Endothelial cell of umbilical vein (primary cell): ENCODE measurements at regions not wholly inside any gene's neighbourhood (a gene's known extent, or its start where the extent isn't known, plus 50 kb on each side); places are given as distances from the start of the nearest gene placed in this dataset.

Source experiments
- BruUV-seq: library from RNA; stranded (reverse); fragments of 400-500 nt; replicated peaks from 2 replicates; lab custom pipeline; 2021; lab: Mats Ljungman, UMichigan
- CTCF ChIA-PET: fragments of 300-600, 350-600 bp; sonication (Branson Sonifier 250); formaldehyde crosslinking; loops from one replicate; lab custom pipeline; 2021; ENCODE audit warnings: antibody characterized with exemption, inconsistent platforms; lab: Charles Lee
- POLR2A ChIA-PET: fragments of 300-600, 350-600 bp; sonication (Branson Sonifier 250); formaldehyde crosslinking; loops from one replicate; lab custom pipeline; 2021; ENCODE audit warnings: antibody characterized with exemption, inconsistent platforms; lab: Charles Lee
- DNase-seq: peaks from one replicate; pipeline ENCODE4 v3.0.0-alpha.2; 2011; ENCODE audit warnings: low read depth, low spot score
- FAIRE-seq: peaks from 2 replicates; lab custom pipeline; 2011; peaks lifted over from hg19 to GRCh38; lab: Jason Lieb, UNC
- H2AFZ ChIP-seq: 2 replicates; pipeline ENCODE4 v1.6.0; 2012; ENCODE audit warnings: low read depth, low read length, control low read depth, inconsistent platforms
- H3K27ac ChIP-seq: 2 replicates; pipeline ENCODE4 v1.5.1; 2011; ENCODE audit warnings: low read depth, mild to moderate bottlenecking, control low read depth, low read length, moderate library complexity; ENCODE audit not compliant: insufficient read depth
- H3K27me3 ChIP-seq, 2 experiments: 2 replicates each; pipeline versions ENCODE4 v1.6.0 to v1.6.1; 2011; ENCODE audit warnings: low read length in 2 of 2, mixed read lengths in 1 of 2; ENCODE audit not compliant: control insufficient read depth in 2 of 2, insufficient read depth in 2 of 2
- H3K36me3 ChIP-seq, 2 experiments: 2 replicates in 1 of 2; 3 replicates in 1 of 2; pipeline ENCODE4 v1.5.1; 2011; ENCODE audit warnings: low read length in 2 of 2, mild to moderate bottlenecking in 1 of 2, moderate library complexity in 1 of 2; ENCODE audit not compliant: control insufficient read depth in 2 of 2, insufficient read depth in 2 of 2; ENCODE audit errors: extremely low read depth in 1 of 2
- H3K4me1 ChIP-seq: 3 replicates; pipeline ENCODE4 v1.5.1; 2011; ENCODE audit warnings: mild to moderate bottlenecking, low read length; ENCODE audit not compliant: control insufficient read depth, insufficient read depth; ENCODE audit errors: extremely low read depth
- H3K4me2 ChIP-seq: 2 replicates; pipeline ENCODE4 v1.6.1; 2011; ENCODE audit warnings: low read length, control low read depth, mixed read lengths; ENCODE audit not compliant: insufficient read depth
- H3K4me3 ChIP-seq, 3 experiments: fragments of 200-600 bp in 1 of 3; sonication (generic), shearing (Covaris generic) in 1 of 3; replicated peaks in 1 of 3; 2 replicates each; pipeline ENCODE4 v1.5.1; 2011 to 2016; ENCODE audit warnings: control low read depth in 3 of 3, low read length in 3 of 3, mild to moderate bottlenecking in 2 of 3, inconsistent platforms in 1 of 3, low read depth in 1 of 3, moderate library complexity in 1 of 3; ENCODE audit not compliant: insufficient read depth in 1 of 3
- H3K79me2 ChIP-seq: 2 replicates; pipeline ENCODE4 v1.6.0; 2012; ENCODE audit warnings: low read length, inconsistent platforms; ENCODE audit not compliant: control insufficient read depth, insufficient read depth
- H3K9ac ChIP-seq: replicated peaks from 2 replicates; pipeline ENCODE3; 2011; ENCODE audit warnings: low read length, control low read depth; ENCODE audit not compliant: insufficient read depth; ENCODE audit errors: extremely low read depth
- H3K9me1 ChIP-seq: replicated peaks from 3 replicates; pipeline ENCODE4 v1.6.0; 2011; ENCODE audit warnings: mild to moderate bottlenecking, low read length; ENCODE audit not compliant: control insufficient read depth, insufficient read depth; ENCODE audit errors: extremely low read depth
- H3K9me3 ChIP-seq: replicated peaks from 2 replicates; pipeline ENCODE4 v1.5.1; 2012; ENCODE audit warnings: low read length, inconsistent platforms; ENCODE audit not compliant: control insufficient read depth, insufficient read depth
- H4K20me1 ChIP-seq: replicated peaks from 2 replicates; pipeline ENCODE3; 2011; ENCODE audit warnings: mild to moderate bottlenecking, low read length; ENCODE audit not compliant: control insufficient read depth, insufficient read depth; ENCODE audit errors: extremely low read depth
- EZH2 ChIP-seq: IDR thresholded peaks from 2 replicates; pipeline ENCODE4 v1.6.1; 2012; ENCODE audit warnings: borderline replicate concordance, low read depth, mild to moderate bottlenecking, moderate library complexity, low read length, inconsistent platforms; ENCODE audit not compliant: severe bottlenecking
- FOS ChIP-seq: IDR thresholded peaks from 2 replicates; pipeline ENCODE4 v1.6.1; 2011; ENCODE audit warnings: mild to moderate bottlenecking, low read length, moderate library complexity, borderline replicate concordance; ENCODE audit not compliant: insufficient read depth
- GATA2 ChIP-seq: IDR thresholded peaks from 2 replicates; pipeline ENCODE4 v1.7.0; 2011; ENCODE audit warnings: low read depth, mild to moderate bottlenecking, moderate library complexity, mixed read lengths, low read length; ENCODE audit not compliant: insufficient read length, insufficient read depth
- JUN ChIP-seq: IDR thresholded peaks from 2 replicates; pipeline ENCODE4 v1.6.1; 2011; ENCODE audit warnings: borderline replicate concordance, low read depth; ENCODE audit not compliant: insufficient read length, insufficient read depth
- MYC ChIP-seq: IDR thresholded peaks from one replicate; pipeline ENCODE4 v1.6.1; 2011; ENCODE audit warnings: mild to moderate bottlenecking, low read depth, low read length
- POLR2A ChIP-seq: IDR thresholded peaks from 2 replicates; pipeline ENCODE4 v1.6.1; 2012; ENCODE audit warnings: low read depth, mild to moderate bottlenecking, control low read depth, low read length
- POLR2AphosphoS5 ChIP-seq: IDR thresholded peaks from 2 replicates; pipeline ENCODE4 v1.6.1; 2012; ENCODE audit warnings: low read depth, mild to moderate bottlenecking, control low read depth, low read length, moderate library complexity; ENCODE audit not compliant: insufficient read depth
- dilution Hi-C: fragments of 300-500 bp; cut with MboI; formaldehyde crosslinking; loops from one replicate; pipeline ENCODE4 v1.15.0; 2019; ENCODE audit warnings: low sequenced_read_pairs; ENCODE audit not compliant: extremely low pct_ligation_motif_present
- intact Hi-C: fragments of 100-400 bp; cut with micrococcal nuclease; formaldehyde crosslinking; loops from one replicate; pipeline ENCODE4 v1.10.0; 2022
- TF ChIP-seq, protein P1 (sequence below), 2 donors: IDR thresholded peaks; 1 replicate in 1 of 2; 2 replicates in 1 of 2; pipeline ENCODE4 v1.5.1; 2011; ENCODE audit warnings: low read length in 2 of 2, mild to moderate bottlenecking in 2 of 2, moderate library complexity in 2 of 2, control low read depth in 1 of 2, inconsistent platforms in 1 of 2, low read depth in 1 of 2; ENCODE audit not compliant: insufficient read depth in 1 of 2; ENCODE audit errors: extremely low read depth in 1 of 2
- TF ChIP-seq, protein P2 (sequence below): IDR thresholded peaks from 2 replicates; pipeline ENCODE4 v1.6.1; 2011; ENCODE audit not compliant: insufficient read depth, insufficient read length

DNA sequence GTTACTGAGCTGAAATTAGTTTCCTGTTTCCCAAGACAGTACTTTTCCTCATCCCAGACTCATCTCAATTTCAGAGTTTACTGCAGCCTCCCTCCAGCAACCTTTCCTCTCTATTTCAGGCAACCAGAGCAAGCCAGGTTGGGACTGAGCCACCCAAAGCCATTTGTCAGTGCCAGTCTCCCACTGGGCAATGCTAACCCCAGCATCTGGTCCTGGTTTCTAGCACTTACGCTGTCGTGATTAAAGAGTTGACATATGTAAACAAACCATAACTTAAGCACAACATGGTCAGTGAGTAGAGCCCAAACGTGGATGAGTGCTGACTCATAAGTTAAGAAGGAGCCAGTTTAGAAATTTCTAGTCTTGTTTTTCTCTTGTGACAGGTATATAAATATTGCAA, 119.6 kb upstream of the BLID start:
- DNase-seq: no peak
- POLR2A ChIA-PET: no interaction called here

More for the DNA sequence above, 119.6 kb upstream of the BLID start:
- H3K9me3 ChIP-seq: no peaks in the 10 kb centered on the region
- CTCF ChIA-PET: no interaction called here
- H3K27me3 ChIP-seq: no peaks in the 10 kb centered on the region
- H3K9ac ChIP-seq: no peak overlapping the region
- H3K79me2 ChIP-seq: no peaks in the 10 kb centered on the region
- H2AFZ ChIP-seq: no peak overlapping the region
- H3K4me2 ChIP-seq: no peak overlapping the region
- H3K36me3 ChIP-seq: no peaks in the 10 kb centered on the region
- peaks cover 3% of the 10 kb centered on the region for H3K4me1 ChIP-seq
- no peak overlapping the region for H3K27ac ChIP-seq
- FAIRE-seq: no peak
- TF ChIP-seq FOS (no peak), GATA2 (no peak), POLR2AphosphoS5 (no peak), EZH2 (no peak), POLR2A (no peak), JUN (no peak), MYC (no peak)
- TF ChIP-seq, protein P1, sequence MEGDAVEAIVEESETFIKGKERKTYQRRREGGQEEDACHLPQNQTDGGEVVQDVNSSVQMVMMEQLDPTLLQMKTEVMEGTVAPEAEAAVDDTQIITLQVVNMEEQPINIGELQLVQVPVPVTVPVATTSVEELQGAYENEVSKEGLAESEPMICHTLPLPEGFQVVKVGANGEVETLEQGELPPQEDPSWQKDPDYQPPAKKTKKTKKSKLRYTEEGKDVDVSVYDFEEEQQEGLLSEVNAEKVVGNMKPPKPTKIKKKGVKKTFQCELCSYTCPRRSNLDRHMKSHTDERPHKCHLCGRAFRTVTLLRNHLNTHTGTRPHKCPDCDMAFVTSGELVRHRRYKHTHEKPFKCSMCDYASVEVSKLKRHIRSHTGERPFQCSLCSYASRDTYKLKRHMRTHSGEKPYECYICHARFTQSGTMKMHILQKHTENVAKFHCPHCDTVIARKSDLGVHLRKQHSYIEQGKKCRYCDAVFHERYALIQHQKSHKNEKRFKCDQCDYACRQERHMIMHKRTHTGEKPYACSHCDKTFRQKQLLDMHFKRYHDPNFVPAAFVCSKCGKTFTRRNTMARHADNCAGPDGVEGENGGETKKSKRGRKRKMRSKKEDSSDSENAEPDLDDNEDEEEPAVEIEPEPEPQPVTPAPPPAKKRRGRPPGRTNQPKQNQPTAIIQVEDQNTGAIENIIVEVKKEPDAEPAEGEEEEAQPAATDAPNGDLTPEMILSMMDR (IDR thresholded peaks at IDR 0.05; ENCODE audit: extremely low read depth in 1 of 2, insufficient read depth in 1 of 2, low read depth in 1 of 2, low read length in 2 of 2): no peak
- TF ChIP-seq, protein P2, sequence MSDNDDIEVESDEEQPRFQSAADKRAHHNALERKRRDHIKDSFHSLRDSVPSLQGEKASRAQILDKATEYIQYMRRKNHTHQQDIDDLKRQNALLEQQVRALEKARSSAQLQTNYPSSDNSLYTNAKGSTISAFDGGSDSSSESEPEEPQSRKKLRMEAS: no peak
- no TSS peak for BruUV-seq
- H4K20me1 ChIP-seq: no peaks in the 10 kb centered on the region
- intact Hi-C loops: no loop called here
- dilution Hi-C loops: no loop called here
- no peaks in the 10 kb centered on the region for H3K9me1 ChIP-seq
- no peak overlapping the region for H3K4me3 ChIP-seq
